ENCODE measurements at regions not wholly inside any gene's neighbourhood (a gene's known extent, or its start where the extent isn't known, plus 50 kb on each side); places are given as distances from the start of the nearest gene placed in this dataset.

DNA sequence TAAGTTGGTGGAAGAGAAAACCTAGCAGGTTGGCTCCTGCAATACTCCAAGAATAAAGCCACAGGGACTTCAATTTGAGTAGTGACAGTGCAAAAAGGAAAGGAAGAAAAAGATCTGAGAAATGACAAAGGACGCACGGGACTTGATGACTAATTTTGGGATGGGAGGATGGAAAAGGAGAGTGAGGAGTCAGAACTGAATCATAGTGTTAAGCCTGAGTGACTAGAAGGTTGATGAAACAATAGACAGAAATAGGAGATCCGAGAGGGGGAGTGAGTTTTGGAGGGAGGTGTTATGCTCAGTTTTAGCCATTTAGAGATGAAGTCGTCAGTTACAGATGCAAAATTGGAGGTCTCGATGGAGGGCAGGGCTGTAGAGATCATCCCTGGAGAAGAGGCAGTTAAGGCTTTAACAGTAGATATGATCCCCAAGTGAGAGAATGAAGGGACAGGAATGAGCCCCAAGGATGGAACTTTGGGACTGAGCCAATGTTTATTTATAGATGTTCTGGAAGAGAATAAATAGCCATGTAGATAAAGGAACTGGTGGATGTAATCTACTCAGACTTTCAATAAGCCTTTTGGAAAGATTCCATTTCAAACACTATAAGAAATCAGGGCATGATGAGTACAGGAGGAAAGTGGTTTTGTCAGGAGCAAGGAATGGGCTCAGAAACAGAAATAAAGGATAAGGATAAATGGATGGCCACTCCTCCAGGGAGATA lies 108.9 kb upstream of the NCAM1 start:
- ATAC-seq (no peak), DNase-seq (ENCODE audit: low read depth, low spot score) (peak; percentile 22)
- POLR2A ChIA-PET, result no interaction called here
- CTCF ChIA-PET, result no interaction called here
- TF ChIP-seq CTCF (IDR thresholded peaks at IDR 0.05) (no peak), REST (IDR thresholded peaks at IDR 0.05; ENCODE audit: insufficient read depth in 1 of 2, low read depth in 2 of 2, low read length in 1 of 2) (no peak), TCF7L2 (IDR thresholded peaks at IDR 0.05; ENCODE audit: low read depth, low read length) (no peak), SIN3A (IDR thresholded peaks at IDR 0.05; ENCODE audit: borderline replicate concordance, insufficient read depth, low read depth, low read length) (no peak), POLR2AphosphoS5 (IDR thresholded peaks at IDR 0.05; ENCODE audit: low read depth, low read length) (no peak)
- Histone ChIP-seq H3K27ac (ENCODE audit: low read length) (no peak overlapping the region), H3K4me1 (ENCODE audit: control insufficient read depth, insufficient read depth, low read length) (no peaks in the 10 kb centered on the region), H3K4me3 (ENCODE audit: low read depth in 2 of 2, low read length in 2 of 2) (no peak overlapping the region), H3K27me3 (ENCODE audit: control insufficient read depth, insufficient read depth, low read length) (peaks cover 5% of the 10 kb centered on the region), H3K36me3 (ENCODE audit: control insufficient read depth, insufficient read depth, low read length) (no peaks in the 10 kb centered on the region), H3K9me3 (ENCODE audit: control insufficient read depth, insufficient read depth, low read depth, low read length) (no peaks in the 10 kb centered on the region)
- BruUV-seq (replicated peaks), result no TSS peak
- in situ Hi-C loops (cut with HindIII; ENCODE audit: low pct_unique_long_range_greater_than_20kb, low sequenced_read_pairs), result no loop called here
- intact Hi-C loops (cut with micrococcal nuclease; ENCODE audit: unreplicated experiment), result no loop called here

GRCh38 chr11:112856133-112856532 lies 105.1 kb upstream of the NCAM1 start:
- TF ChIP-seq TCF7L2 (IDR thresholded peaks at IDR 0.05; ENCODE audit: low read depth, low read length) (no peak), REST (IDR thresholded peaks at IDR 0.05; ENCODE audit: insufficient read depth in 1 of 2, low read depth in 2 of 2, low read length in 1 of 2) (no peak), CTCF (IDR thresholded peaks at IDR 0.05) (no peak), POLR2AphosphoS5 (IDR thresholded peaks at IDR 0.05; ENCODE audit: low read depth, low read length) (no peak), SIN3A (IDR thresholded peaks at IDR 0.05; ENCODE audit: borderline replicate concordance, insufficient read depth, low read depth, low read length) (no peak)
- in situ Hi-C loops (cut with HindIII; ENCODE audit: low pct_unique_long_range_greater_than_20kb, low sequenced_read_pairs), result no loop called here
- H3K27me3 ChIP-seq (ENCODE audit: control insufficient read depth, insufficient read depth, low read length), result peaks cover 6% of the 10 kb centered on the region
- H3K4me1 ChIP-seq (ENCODE audit: control insufficient read depth, insufficient read depth, low read length), result no peaks in the 10 kb centered on the region
- POLR2A ChIA-PET, result no interaction called here
- DNase-seq (ENCODE audit: low read depth, low spot score) (no peak), ATAC-seq (no peak)
- CTCF ChIA-PET, result no interaction called here
- no TSS peak for BruUV-seq (replicated peaks)
- intact Hi-C loops (cut with micrococcal nuclease; ENCODE audit: unreplicated experiment), result no loop called here
- no peaks in the 10 kb centered on the region; the same call in 1 of the 2 replicates for H3K9me3 ChIP-seq (ENCODE audit: control insufficient read depth, insufficient read depth, low read depth, low read length)
- H3K36me3 ChIP-seq (ENCODE audit: control insufficient read depth, insufficient read depth, low read length), result no peaks in the 10 kb centered on the region
- H3K4me3 ChIP-seq (ENCODE audit: low read depth in 2 of 2, low read length in 2 of 2), result no peak overlapping the region
- H3K27ac ChIP-seq (ENCODE audit: low read length), result no peak overlapping the region
